CD4-positive, alpha-beta memory T cell (primary cell): ENCODE measurements at regions not wholly inside any gene's neighbourhood (a gene's known extent, or its start where the extent isn't known, plus 50 kb on each side); places are given as distances from the start of the nearest gene placed in this dataset.
"Not testable (repeated sequence)": the region's sequence is repeated elsewhere in the genome, so short reads cannot be mapped to it uniquely, and the experiment has no call there.

ENCODE experiments used
- CTCF ChIA-PET: fragments of 350-600 bp; sonication (Branson Sonifier 250); formaldehyde crosslinking; loops from one replicate; lab custom pipeline; 2021; ENCODE audit warnings: inconsistent platforms; ENCODE audit not compliant: partially characterized antibody; lab: Charles Lee
- POLR2A ChIA-PET: fragments of 350-600 bp; sonication (Branson Sonifier 250); formaldehyde crosslinking; loops from one replicate; lab custom pipeline; 2021; ENCODE audit not compliant: partially characterized antibody; lab: Charles Lee
- DNase-seq, 5 donors: peaks; one replicate each; pipeline versions ENCODE4 v3.0.0 to v3.0.0-alpha.2; 2020 to 2022; ENCODE audit warnings: mixed read lengths in 1 of 5
- H3K27ac ChIP-seq: one replicate; pipeline ENCODE4 v1.7.0; 2013; ENCODE audit warnings: low read depth, low read length
- H3K27me3 ChIP-seq: 2 replicates; pipeline ENCODE4 v1.7.0; 2013; ENCODE audit warnings: mild to moderate bottlenecking, low read length, moderate library complexity; ENCODE audit not compliant: insufficient read depth
- H3K36me3 ChIP-seq: 2 replicates; pipeline ENCODE4 v1.7.0; 2013; ENCODE audit warnings: mild to moderate bottlenecking, low read length, moderate library complexity; ENCODE audit not compliant: insufficient read depth
- H3K4me1 ChIP-seq: 2 replicates; pipeline ENCODE4 v1.7.0; 2013; ENCODE audit warnings: mild to moderate bottlenecking, low read length, moderate library complexity; ENCODE audit not compliant: insufficient read depth
- H3K4me3 ChIP-seq, 2 donors: one replicate each; pipeline ENCODE4 v1.7.0; 2013; ENCODE audit warnings: low read length in 2 of 2, mild to moderate bottlenecking in 1 of 2
- H3K9me3 ChIP-seq, 2 donors: one replicate each; pipeline ENCODE4 v1.7.0; 2013; ENCODE audit warnings: low read length in 2 of 2, control low read depth in 1 of 2; ENCODE audit not compliant: control insufficient read depth in 1 of 2
- H3K27ac Mint-ChIP-seq, 7 donors: one replicate each; pipeline ENCODE4 v1.8.0; 2020 to 2021; ENCODE audit warnings: mixed read lengths in 7 of 7, mild to moderate bottlenecking in 6 of 7, inconsistent platforms in 3 of 7, moderate library complexity in 3 of 7
- H3K27me3 Mint-ChIP-seq, 2 donors: one replicate each; pipeline ENCODE4 v1.8.0; 2020 to 2021; ENCODE audit warnings: mixed read lengths in 2 of 2
- H3K36me3 Mint-ChIP-seq, 2 donors: one replicate each; pipeline ENCODE4 v1.8.0; 2020 to 2021; ENCODE audit warnings: mixed read lengths in 2 of 2, inconsistent platforms in 1 of 2, mild to moderate bottlenecking in 1 of 2
- H3K4me1 Mint-ChIP-seq, 4 donors: one replicate each; pipeline ENCODE4 v1.8.0; 2020 to 2021; ENCODE audit warnings: mixed read lengths in 4 of 4, mild to moderate bottlenecking in 1 of 4
- H3K4me3 Mint-ChIP-seq, 8 donors: one replicate each; pipeline ENCODE4 v1.8.0; 2020 to 2021; ENCODE audit warnings: mixed read lengths in 8 of 8, mild to moderate bottlenecking in 7 of 8, moderate library complexity in 6 of 8, inconsistent platforms in 3 of 8
- H3K9me3 Mint-ChIP-seq, 8 donors: one replicate each; pipeline ENCODE4 v1.8.0; 2020 to 2021; ENCODE audit warnings: mixed read lengths in 8 of 8, mild to moderate bottlenecking in 5 of 8, inconsistent platforms in 3 of 8, moderate library complexity in 1 of 8
- intact Hi-C: fragments of 100-400 bp; cut with micrococcal nuclease; formaldehyde crosslinking; loops from one replicate; pipeline ENCODE4 v1.15.1; 2023

GRCh38 chr7:84848974-84849372 lies 337.9 kb downstream of the SEMA3D start:
- H3K27me3 ChIP-seq, H3K4me1 ChIP-seq, H3K9me3 Mint-ChIP-seq, H3K4me1 Mint-ChIP-seq, H3K36me3 Mint-ChIP-seq, H3K27me3 Mint-ChIP-seq, H3K9me3 ChIP-seq, H3K4me3 ChIP-seq, POLR2A ChIA-PET, H3K27ac ChIP-seq, CTCF ChIA-PET, H3K4me3 Mint-ChIP-seq, DNase-seq, H3K27ac Mint-ChIP-seq, H3K36me3 ChIP-seq: not testable (repeated sequence)
- intact Hi-C loops, result loop anchor here (5.0 kb wide), 1 partner anchor 1757 kb away; no protein-coding TSS in a partner anchor

GRCh38 chr7:84848219-84848973 lies 338.5 kb downstream of the SEMA3D start:
- H3K4me1 ChIP-seq, result no peaks in the 10 kb centered on the region
- no peak overlapping the region for H3K27ac Mint-ChIP-seq
- intact Hi-C loops, result loop anchor here (5.0 kb wide), 1 partner anchor 1756 kb away; no protein-coding TSS in a partner anchor
- no peaks in the 10 kb centered on the region for H3K9me3 ChIP-seq
- no peaks in the 10 kb centered on the region for H3K27me3 ChIP-seq
- no peaks in the 10 kb centered on the region for H3K4me1 Mint-ChIP-seq
- H3K36me3 Mint-ChIP-seq, result no peaks in the 10 kb centered on the region
- no peak overlapping the region for H3K4me3 ChIP-seq
- ChIA-PET POLR2A (no interaction called here), CTCF (no interaction called here)
- H3K36me3 ChIP-seq, result no peaks in the 10 kb centered on the region
- H3K27me3 Mint-ChIP-seq, result no peaks in the 10 kb centered on the region
- H3K4me3 Mint-ChIP-seq, result no peak overlapping the region
- H3K9me3 Mint-ChIP-seq, result peaks cover 0 to 3% (median 0%) of the 10 kb centered on the region in 8 donors
- no peak for DNase-seq
- no peak overlapping the region for H3K27ac ChIP-seq

GRCh38 chr7:84847790-84848189 lies 339.1 kb downstream of the SEMA3D start:
- H3K4me3 ChIP-seq, result no peak overlapping the region
- no peaks in the 10 kb centered on the region for H3K36me3 Mint-ChIP-seq
- ChIA-PET CTCF (no interaction called here), POLR2A (no interaction called here)
- no peaks in the 10 kb centered on the region for H3K4me1 Mint-ChIP-seq
- H3K36me3 ChIP-seq, result no peaks in the 10 kb centered on the region
- H3K9me3 Mint-ChIP-seq, result peaks cover 0 to 3% (median 0%) of the 10 kb centered on the region in 8 donors
- intact Hi-C loops, result loop anchor here (5.0 kb wide), 1 partner anchor 1755 kb away; no protein-coding TSS in a partner anchor
- no peak overlapping the region for H3K4me3 Mint-ChIP-seq
- no peaks in the 10 kb centered on the region for H3K4me1 ChIP-seq
- H3K9me3 ChIP-seq, result no peaks in the 10 kb centered on the region
- H3K27ac Mint-ChIP-seq, result no peak overlapping the region
- DNase-seq, result no peak
- H3K27ac ChIP-seq, result no peak overlapping the region
- H3K27me3 Mint-ChIP-seq, result no peaks in the 10 kb centered on the region
- H3K27me3 ChIP-seq, result no peaks in the 10 kb centered on the region

- DNase-seq, result no peak
- Mint-ChIP-seq H3K4me1 (no peaks in the 10 kb centered on the region), H3K4me3 (no peak overlapping the region), H3K27ac (no peak overlapping the region), H3K9me3 (peaks cover 0 to 3% (median 0%) of the 10 kb centered on the region in 8 donors), H3K36me3 (no peaks in the 10 kb centered on the region), H3K27me3 (no peaks in the 10 kb centered on the region)
- H3K27me3 ChIP-seq, result no peaks in the 10 kb centered on the region
- H3K36me3 ChIP-seq, result no peaks in the 10 kb centered on the region
- intact Hi-C loops, result loop anchor here (5.0 kb wide), 1 partner anchor 1755 kb away; no protein-coding TSS in a partner anchor
- H3K27ac ChIP-seq, result no peak overlapping the region
- no peaks in the 10 kb centered on the region for H3K9me3 ChIP-seq
- H3K4me3 ChIP-seq, result no peak overlapping the region
- H3K4me1 ChIP-seq, result no peaks in the 10 kb centered on the region
- POLR2A ChIA-PET, result no interaction called here
- CTCF ChIA-PET, result no interaction called here
These were observed 339.8 kb downstream of the SEMA3D start for GRCh38 chr7:84847038-84847437.

GRCh38 chr7:84845971-84846370 lies 340.9 kb downstream of the SEMA3D start:
- Mint-ChIP-seq H3K27ac (no peak overlapping the region), H3K4me3 (no peak overlapping the region), H3K36me3 (no peaks in the 10 kb centered on the region), H3K9me3 (peaks cover 0 to 3% (median 0%) of the 10 kb centered on the region in 8 donors), H3K27me3 (no peaks in the 10 kb centered on the region), H3K4me1 (no peaks in the 10 kb centered on the region)
- POLR2A ChIA-PET, result no interaction called here
- DNase-seq, result no peak
- CTCF ChIA-PET, result interaction anchor here (1.1 kb wide), 1 partner anchor 12 kb away, joined by 3 read pairs; no protein-coding TSS in a partner anchor
- Histone ChIP-seq H3K36me3 (no peaks in the 10 kb centered on the region), H3K4me3 (no peak overlapping the region), H3K27me3 (no peaks in the 10 kb centered on the region), H3K4me1 (no peaks in the 10 kb centered on the region), H3K9me3 (no peaks in the 10 kb centered on the region), H3K27ac (no peak overlapping the region)
- intact Hi-C loops, result loop anchor here (5.0 kb wide), 1 partner anchor 1754 kb away; no protein-coding TSS in a partner anchor

- Histone ChIP-seq H3K27ac (no peak overlapping the region), H3K4me1 (no peaks in the 10 kb centered on the region), H3K27me3 (no peaks in the 10 kb centered on the region), H3K36me3 (no peaks in the 10 kb centered on the region), H3K9me3 (no peaks in the 10 kb centered on the region), H3K4me3 (no peak overlapping the region)
- Mint-ChIP-seq H3K27me3 (no peaks in the 10 kb centered on the region), H3K36me3 (no peaks in the 10 kb centered on the region), H3K27ac (no peak overlapping the region), H3K4me1 (no peaks in the 10 kb centered on the region), H3K9me3 (peaks cover 0 to 3% (median 0%) of the 10 kb centered on the region in 8 donors), H3K4me3 (no peak overlapping the region)
- no peak for DNase-seq
- intact Hi-C loops, result loop anchor here (5.0 kb wide), 1 partner anchor 1752 kb away; no protein-coding TSS in a partner anchor
- POLR2A ChIA-PET, result no interaction called here
- CTCF ChIA-PET, result no interaction called here
These were observed 342.1 kb downstream of the SEMA3D start for GRCh38 chr7:84844771-84845170.

GRCh38 chr7:84841809-84842208 lies 345.0 kb downstream of the SEMA3D start:
- no peaks in the 10 kb centered on the region for H3K27me3 Mint-ChIP-seq
- Histone ChIP-seq H3K27ac (no peak overlapping the region), H3K36me3 (no peaks in the 10 kb centered on the region), H3K9me3 (no peaks in the 10 kb centered on the region), H3K27me3 (no peaks in the 10 kb centered on the region), H3K4me3 (no peak overlapping the region), H3K4me1 (no peaks in the 10 kb centered on the region)
- no peak overlapping the region for H3K27ac Mint-ChIP-seq
- CTCF ChIA-PET, result no interaction called here
- H3K9me3 Mint-ChIP-seq, result peaks cover 0 to 3% (median 0%) of the 10 kb centered on the region in 8 donors
- POLR2A ChIA-PET, result no interaction called here
- H3K36me3 Mint-ChIP-seq, result no peaks in the 10 kb centered on the region
- DNase-seq, result no peak
- intact Hi-C loops, result no loop called here
- no peak overlapping the region for H3K4me3 Mint-ChIP-seq
- no peaks in the 10 kb centered on the region for H3K4me1 Mint-ChIP-seq
